H1 (cell line): ENCODE measurements at regions not wholly inside any gene's neighbourhood (a gene's known extent, or its start where the extent isn't known, plus 50 kb on each side); places are given as distances from the start of the nearest gene placed in this dataset.
A peak's percentile ranks its signal among the peaks of the same experiment; 100 is the strongest.

Experiments
- CTCF ChIA-PET: fragments of 300-600 bp; sonication (Branson Sonifier 250); formaldehyde crosslinking; loops from one replicate; lab custom pipeline; 2021; ENCODE audit not compliant: partially characterized antibody; lab: Charles Lee
- POLR2A ChIA-PET: fragments of 300-600 bp; sonication (Branson Sonifier 250); formaldehyde crosslinking; loops from one replicate; lab custom pipeline; 2021; ENCODE audit warnings: inconsistent platforms; ENCODE audit not compliant: partially characterized antibody; lab: Charles Lee
- DNase-seq, 2 experiments: peaks; one replicate each; pipeline versions ENCODE4 v3.0.0 to v3.0.0-alpha.2; 2010 to 2022; ENCODE audit warnings: low spot score in 2 of 2, low read depth in 1 of 2, mixed read lengths in 1 of 2
- FAIRE-seq: peaks from 2 replicates; lab custom pipeline; 2011; peaks lifted over from hg19 to GRCh38; lab: Jason Lieb, UNC
- H2AFZ ChIP-seq: 2 replicates; pipeline ENCODE4 v1.8.1; 2012; ENCODE audit warnings: low read length, inconsistent platforms
- H2AK5ac ChIP-seq: 2 replicates; pipeline ENCODE4 v1.6.1; 2013; ENCODE audit warnings: low read depth, low read length
- H2BK120ac ChIP-seq: replicated peaks from 2 replicates; pipeline ENCODE3; 2013; ENCODE audit warnings: low read depth, low read length, inconsistent platforms
- H2BK12ac ChIP-seq: 2 replicates; pipeline ENCODE4 v1.6.1; 2013; ENCODE audit warnings: low read depth, low read length
- H2BK15ac ChIP-seq: 2 replicates; pipeline ENCODE4 v1.6.1; 2013; ENCODE audit warnings: low read length
- H2BK20ac ChIP-seq: 2 replicates; pipeline ENCODE4 v1.6.1; 2013; ENCODE audit warnings: low read length
- H2BK5ac ChIP-seq: 2 replicates; pipeline ENCODE4 v1.6.1; 2013; ENCODE audit warnings: low read depth, low read length
- H3K14ac ChIP-seq: 2 replicates; pipeline ENCODE4 v1.6.1; 2013; ENCODE audit warnings: inconsistent platforms; ENCODE audit not compliant: insufficient read length
- H3K18ac ChIP-seq: 2 replicates; pipeline ENCODE4 v1.6.1; 2013; ENCODE audit warnings: low read length; ENCODE audit errors: extremely low read depth
- H3K23ac ChIP-seq: 2 replicates; pipeline ENCODE4 v1.6.1; 2013; ENCODE audit warnings: inconsistent platforms; ENCODE audit not compliant: insufficient read length
- H3K23me2 ChIP-seq: 2 replicates; pipeline ENCODE4 v1.6.1; 2013; ENCODE audit warnings: low read depth, low read length
- H3K27ac ChIP-seq: 2 replicates; pipeline ENCODE4 v1.6.1; 2011; ENCODE audit warnings: low read depth, low read length, inconsistent platforms
- H3K27me3 ChIP-seq, 4 experiments: replicated peaks in 1 of 4; 1 replicate in 1 of 4; 2 replicates in 3 of 4; pipeline versions ENCODE4 v1.6.1 to v1.8.1; 2011 to 2013; ENCODE audit warnings: low read length in 3 of 4, mild to moderate bottlenecking in 3 of 4, inconsistent platforms in 2 of 4, mixed read lengths in 2 of 4, moderate library complexity in 1 of 4; ENCODE audit not compliant: control insufficient read depth in 3 of 4, insufficient read depth in 3 of 4; ENCODE audit errors: extremely low read depth in 1 of 4
- H3K36me3 ChIP-seq, 4 experiments: 2 replicates each; pipeline versions ENCODE4 v1.6.1 to v1.8.1; 2011 to 2013; ENCODE audit warnings: mild to moderate bottlenecking in 4 of 4, low read length in 3 of 4, moderate library complexity in 2 of 4, control low read depth in 1 of 4, inconsistent platforms in 1 of 4; ENCODE audit not compliant: insufficient read depth in 4 of 4, control insufficient read depth in 2 of 4
- H3K4ac ChIP-seq: replicated peaks from 2 replicates; pipeline ENCODE3; 2013; ENCODE audit warnings: low read length, low read depth, mixed read lengths, inconsistent platforms; ENCODE audit not compliant: insufficient read length
- H3K4me1 ChIP-seq, 4 experiments: replicated peaks in 1 of 4; 1 replicate in 1 of 4; 2 replicates in 3 of 4; pipeline versions ENCODE4 v1.6.1 to v1.8.1; 2011 to 2013; ENCODE audit warnings: low read length in 3 of 4, inconsistent platforms in 2 of 4, mixed read lengths in 1 of 4; ENCODE audit not compliant: insufficient read depth in 4 of 4, control insufficient read depth in 3 of 4
- H3K4me2 ChIP-seq, 2 experiments: 2 replicates each; pipeline versions ENCODE4 v1.6.1 to v1.8.1; 2011 to 2013; ENCODE audit warnings: low read depth in 2 of 2, low read length in 2 of 2, control low read depth in 1 of 2, inconsistent platforms in 1 of 2, mild to moderate bottlenecking in 1 of 2; ENCODE audit not compliant: insufficient read depth in 1 of 2
- H3K4me3 ChIP-seq, 4 experiments: fragments of 200-600, 300-600 bp in 1 of 4; sonication (generic), shearing (Covaris generic), sonication (Bioruptor Twin) in 1 of 4; 2 replicates each; pipeline versions ENCODE4 v1.5.1 to v1.8.1; 2011 to 2016; ENCODE audit warnings: low read length in 4 of 4, low read depth in 3 of 4, control low read depth in 2 of 4, inconsistent platforms in 2 of 4, mild to moderate bottlenecking in 2 of 4, mixed read lengths in 1 of 4, moderate library complexity in 1 of 4; ENCODE audit not compliant: insufficient read depth in 2 of 4; ENCODE audit errors: extremely low read depth in 1 of 4
- H3K56ac ChIP-seq: replicated peaks from 2 replicates; pipeline ENCODE3; 2013; ENCODE audit warnings: low read depth, mild to moderate bottlenecking, mixed read lengths, low read length, inconsistent platforms; ENCODE audit not compliant: insufficient read length
- H3K79me1 ChIP-seq: 2 replicates; pipeline ENCODE4 v1.6.1; 2013; ENCODE audit warnings: low read depth, low read length, control low read depth
- H3K79me2 ChIP-seq, 2 experiments: 2 replicates each; pipeline versions ENCODE4 v1.6.1 to v1.8.1; 2012 to 2013; ENCODE audit warnings: low read length in 2 of 2, mild to moderate bottlenecking in 2 of 2, inconsistent platforms in 1 of 2; ENCODE audit not compliant: insufficient read depth in 2 of 2, control insufficient read depth in 1 of 2
- H3K9ac ChIP-seq, 4 experiments: replicated peaks in 1 of 4; 1 replicate in 1 of 4; 2 replicates in 3 of 4; pipeline versions ENCODE4 v1.6.1 to v1.8.1; 2011 to 2013; ENCODE audit warnings: low read depth in 3 of 4, low read length in 3 of 4, control low read depth in 2 of 4, mild to moderate bottlenecking in 2 of 4, moderate library complexity in 2 of 4, inconsistent platforms in 1 of 4; ENCODE audit errors: extremely low read depth in 1 of 4
- H3K9me3 ChIP-seq, 2 experiments: 2 replicates each; pipeline versions ENCODE4 v1.6.1 to v1.8.1; 2012 to 2013; ENCODE audit warnings: mild to moderate bottlenecking in 2 of 2, moderate library complexity in 2 of 2, control low read depth in 1 of 2, inconsistent platforms in 1 of 2, low read depth in 1 of 2, low read length in 1 of 2, mixed read lengths in 1 of 2; ENCODE audit not compliant: insufficient read depth in 2 of 2
- H4K20me1 ChIP-seq, 2 experiments: replicated peaks in 1 of 2; 2 replicates each; pipeline versions ENCODE3 to v1.8.1; 2011 to 2013; ENCODE audit warnings: inconsistent platforms in 2 of 2, low read length in 2 of 2, mild to moderate bottlenecking in 1 of 2; ENCODE audit not compliant: insufficient read depth in 2 of 2, control insufficient read depth in 1 of 2
- H4K5ac ChIP-seq: 2 replicates; pipeline ENCODE4 v1.6.1; 2013; ENCODE audit warnings: low read length, low read depth, mixed read lengths, inconsistent platforms; ENCODE audit not compliant: insufficient read length
- H4K8ac ChIP-seq: 2 replicates; pipeline ENCODE4 v1.8.0; 2013; ENCODE audit warnings: mild to moderate bottlenecking, moderate library complexity, low read length, inconsistent platforms; ENCODE audit not compliant: insufficient read depth; ENCODE audit errors: extremely low read depth
- H4K91ac ChIP-seq: replicated peaks from 2 replicates; pipeline ENCODE3; 2013; ENCODE audit warnings: low read length, mixed read lengths, inconsistent platforms; ENCODE audit not compliant: insufficient read length
- CBX5 ChIP-seq: fragments of 300-800, 300-1000 bp; sonication (generic); IDR thresholded peaks from 2 replicates; pipeline ENCODE4 v1.7.1; 2016; ENCODE audit warnings: antibody characterized with exemption, low read length, low read depth
- CBX8 ChIP-seq: fragments of 300-800, 300-1000 bp; sonication (generic); IDR thresholded peaks from 2 replicates; pipeline ENCODE4 v1.7.1; 2016; ENCODE audit warnings: low read depth, low read length, borderline replicate concordance
- CHD2 ChIP-seq: IDR thresholded peaks from 2 replicates; pipeline ENCODE4 v1.6.1; 2012; ENCODE audit warnings: low read length, improper control_type of control experiment
- CTCF ChIP-seq, 3 experiments: IDR thresholded peaks; 1 replicate in 2 of 3; 2 replicates in 1 of 3; pipeline versions ENCODE4 v1.5.1 to v1.6.1; 2011; ENCODE audit warnings: low read length in 3 of 3, mild to moderate bottlenecking in 3 of 3, inconsistent platforms in 2 of 3, low read depth in 1 of 3, moderate library complexity in 1 of 3; ENCODE audit not compliant: insufficient read depth in 1 of 3; ENCODE audit errors: control extremely low read depth in 1 of 3
- EZH2 ChIP-seq: fragments of 200-600 bp; sonication (generic); IDR thresholded peaks from 2 replicates; pipeline ENCODE4 v1.7.1; 2012; ENCODE audit warnings: low read depth, mild to moderate bottlenecking, moderate library complexity, low read length, inconsistent platforms; ENCODE audit not compliant: severe bottlenecking
- JUN ChIP-seq: IDR thresholded peaks from 2 replicates; pipeline ENCODE4 v1.6.1; 2011; ENCODE audit warnings: low read depth, mild to moderate bottlenecking, improper control_type of control experiment, low read length
- MAFK ChIP-seq: IDR thresholded peaks from 2 replicates; pipeline ENCODE4 v1.6.1; 2012; ENCODE audit warnings: low read depth, mild to moderate bottlenecking, improper control_type of control experiment, low read length
- NANOG ChIP-seq: IDR thresholded peaks from 2 replicates; pipeline ENCODE4 v1.6.1; 2011; ENCODE audit warnings: low read length, low read depth, mild to moderate bottlenecking, inconsistent platforms; ENCODE audit not compliant: insufficient read depth, poor library complexity, severe bottlenecking
- POLR2A ChIP-seq, 2 experiments: IDR thresholded peaks; 1 replicate in 1 of 2; 2 replicates in 1 of 2; pipeline ENCODE4 v1.6.1; 2011; ENCODE audit warnings: low read depth in 2 of 2, low read length in 2 of 2, mild to moderate bottlenecking in 2 of 2; ENCODE audit errors: control extremely low read depth in 1 of 2
- RAD21 ChIP-seq, 2 experiments: IDR thresholded peaks in 1 of 2; conservative IDR thresholded peaks in 1 of 2; 2 replicates each; pipeline ENCODE4 v1.6.1; 2011; ENCODE audit warnings: low read depth in 2 of 2, low read length in 2 of 2, improper control_type of control experiment in 1 of 2, inconsistent platforms in 1 of 2, mild to moderate bottlenecking in 1 of 2, moderate library complexity in 1 of 2
- SP1 ChIP-seq: IDR thresholded peaks from 2 replicates; pipeline ENCODE4 v1.6.1; 2011; ENCODE audit warnings: low read depth, low read length
- WGBS, 2 experiments: shearing (Covaris generic) in 1 of 2; methylation state at CpG; one replicate each; pipeline versions ENCODE4 v1.1.6 to v1.1.7; 2013 to 2015; ENCODE audit warnings: low lambda C conversion rate in 2 of 2, mixed read lengths in 2 of 2, inconsistent platforms in 1 of 2, low coverage in 1 of 2, missing lambda C conversion rate in 1 of 2; ENCODE audit not compliant: insufficient replicate concordance in 2 of 2, insufficient coverage in 1 of 2, insufficient read length in 1 of 2; ENCODE audit errors: extremely low coverage in 1 of 2, missing lambda C conversion rate in 1 of 2; 5-methylcytosine and 5-hydroxymethylcytosine counted together

GRCh38 chr1:110783292-110783918 lies 89.5 kb upstream of the CD53 start:
- peak in 1 of 2 experiments; percentile 53 for DNase-seq
- H3K27ac ChIP-seq, result no peak overlapping the region
- peaks cover 0 to 2% (median 0%) of the 10 kb centered on the region in 4 experiments; a peak in 1 of 7 replicates for H3K4me1 ChIP-seq
- no peaks in the 10 kb centered on the region for H3K23me2 ChIP-seq
- POLR2A ChIA-PET, result no interaction called here
- no peaks in the 10 kb centered on the region for H3K79me2 ChIP-seq
- H3K9ac ChIP-seq, result no peak overlapping the region
- H3K14ac ChIP-seq, result no peak overlapping the region
- no peaks in the 10 kb centered on the region for H4K20me1 ChIP-seq
- H3K27me3 ChIP-seq, result peaks cover 0 to 2% (median 1%) of the 10 kb centered on the region in 4 experiments; a peak in 4 of 7 replicates
- no peak overlapping the region for H2AK5ac ChIP-seq
- H4K8ac ChIP-seq, result no peak overlapping the region
- no peak overlapping the region for H4K91ac ChIP-seq
- no peak overlapping the region for H3K23ac ChIP-seq
- no peak overlapping the region for H2BK12ac ChIP-seq
- TF ChIP-seq EZH2 (no peak), NANOG (no peak), CBX5 (no peak), CHD2 (no peak), POLR2A (IDR thresholded peaks at IDR 0.05; ENCODE audit: control extremely low read depth in 1 of 2, low read depth in 2 of 2, low read length in 2 of 2) (no peak), RAD21 (IDR thresholded peaks at IDR 0.05 in 1 of 2, conservative IDR thresholded peaks at IDR 0.05 in 1 of 2; ENCODE audit: low read depth in 2 of 2, low read length in 2 of 2) (peak; percentile 97 to 98), JUN (no peak), SP1 (no peak), CBX8 (no peak), MAFK (no peak), CTCF (IDR thresholded peaks at IDR 0.05; ENCODE audit: control extremely low read depth in 1 of 3, insufficient read depth in 1 of 3, low read depth in 1 of 3, low read length in 3 of 3) (peak; percentile 79 to 96 (median 92))
- TF ChIP-seq, all 59 proteins: peak for 2
- Histone ChIP-seq H3K4ac (no peak overlapping the region), H2BK5ac (no peak overlapping the region), H3K4me2 (no peak overlapping the region), H3K18ac (no peak overlapping the region), H3K36me3 (no peaks in the 10 kb centered on the region), H2AFZ (no peak overlapping the region), H4K5ac (no peak overlapping the region), H2BK15ac (no peak overlapping the region), H3K56ac (no peak overlapping the region), H2BK20ac (no peak overlapping the region), H3K4me3 (no peak overlapping the region), H3K9me3 (peaks cover 0 to 3% of the 10 kb centered on the region in 2 experiments; a peak in 1 of 4 replicates), H2BK120ac (no peak overlapping the region), H3K79me1 (no peaks in the 10 kb centered on the region)
- WGBS, 2 experiments, result 2% methylated on average over 5 of the region's 5 CpGs; no CpG with 5 or more reads in 1 of the 2 experiments
- CTCF ChIA-PET, result interaction anchor here (0.6 to 11.2 kb wide), 29 partner anchors 10 to 356 kb away, joined by 3 to 166 read pairs (median 5); partner anchors contain the start of genes CEPT1, DRAM2 and KCNA10
- FAIRE-seq, result peak; percentile 87
